CD4-positive, alpha-beta memory T cell (primary cell): ENCODE measurements at regions not wholly inside any gene's neighbourhood (a gene's known extent, or its start where the extent isn't known, plus 50 kb on each side); places are given as distances from the start of the nearest gene placed in this dataset.

Source experiments
- CTCF ChIA-PET: fragments of 350-600 bp; sonication (Branson Sonifier 250); formaldehyde crosslinking; loops from one replicate; lab custom pipeline; 2021; ENCODE audit warnings: inconsistent platforms; ENCODE audit not compliant: partially characterized antibody; lab: Charles Lee
- POLR2A ChIA-PET: fragments of 350-600 bp; sonication (Branson Sonifier 250); formaldehyde crosslinking; loops from one replicate; lab custom pipeline; 2021; ENCODE audit not compliant: partially characterized antibody; lab: Charles Lee
- DNase-seq, 5 donors: peaks; one replicate each; pipeline versions ENCODE4 v3.0.0 to v3.0.0-alpha.2; 2020 to 2022; ENCODE audit warnings: mixed read lengths in 1 of 5
- H3K27ac ChIP-seq: one replicate; pipeline ENCODE4 v1.7.0; 2013; ENCODE audit warnings: low read depth, low read length
- H3K27me3 ChIP-seq: 2 replicates; pipeline ENCODE4 v1.7.0; 2013; ENCODE audit warnings: mild to moderate bottlenecking, low read length, moderate library complexity; ENCODE audit not compliant: insufficient read depth
- H3K36me3 ChIP-seq: 2 replicates; pipeline ENCODE4 v1.7.0; 2013; ENCODE audit warnings: mild to moderate bottlenecking, low read length, moderate library complexity; ENCODE audit not compliant: insufficient read depth
- H3K4me1 ChIP-seq: 2 replicates; pipeline ENCODE4 v1.7.0; 2013; ENCODE audit warnings: mild to moderate bottlenecking, low read length, moderate library complexity; ENCODE audit not compliant: insufficient read depth
- H3K4me3 ChIP-seq, 2 donors: one replicate each; pipeline ENCODE4 v1.7.0; 2013; ENCODE audit warnings: low read length in 2 of 2, mild to moderate bottlenecking in 1 of 2
- H3K9me3 ChIP-seq, 2 donors: one replicate each; pipeline ENCODE4 v1.7.0; 2013; ENCODE audit warnings: low read length in 2 of 2, control low read depth in 1 of 2; ENCODE audit not compliant: control insufficient read depth in 1 of 2
- H3K27ac Mint-ChIP-seq, 7 donors: one replicate each; pipeline ENCODE4 v1.8.0; 2020 to 2021; ENCODE audit warnings: mixed read lengths in 7 of 7, mild to moderate bottlenecking in 6 of 7, inconsistent platforms in 3 of 7, moderate library complexity in 3 of 7
- H3K27me3 Mint-ChIP-seq, 2 donors: one replicate each; pipeline ENCODE4 v1.8.0; 2020 to 2021; ENCODE audit warnings: mixed read lengths in 2 of 2
- H3K36me3 Mint-ChIP-seq, 2 donors: one replicate each; pipeline ENCODE4 v1.8.0; 2020 to 2021; ENCODE audit warnings: mixed read lengths in 2 of 2, inconsistent platforms in 1 of 2, mild to moderate bottlenecking in 1 of 2
- H3K4me1 Mint-ChIP-seq, 4 donors: one replicate each; pipeline ENCODE4 v1.8.0; 2020 to 2021; ENCODE audit warnings: mixed read lengths in 4 of 4, mild to moderate bottlenecking in 1 of 4
- H3K4me3 Mint-ChIP-seq, 8 donors: one replicate each; pipeline ENCODE4 v1.8.0; 2020 to 2021; ENCODE audit warnings: mixed read lengths in 8 of 8, mild to moderate bottlenecking in 7 of 8, moderate library complexity in 6 of 8, inconsistent platforms in 3 of 8
- H3K9me3 Mint-ChIP-seq, 8 donors: one replicate each; pipeline ENCODE4 v1.8.0; 2020 to 2021; ENCODE audit warnings: mixed read lengths in 8 of 8, mild to moderate bottlenecking in 5 of 8, inconsistent platforms in 3 of 8, moderate library complexity in 1 of 8
- intact Hi-C: fragments of 100-400 bp; cut with micrococcal nuclease; formaldehyde crosslinking; loops from one replicate; pipeline ENCODE4 v1.15.1; 2023

- peaks cover 3 to 4% of the 10 kb centered on the region in 2 donors for H3K27me3 Mint-ChIP-seq
- H3K4me1 Mint-ChIP-seq, result no peaks in the 10 kb centered on the region
- no peak overlapping the region for H3K27ac ChIP-seq
- no peaks in the 10 kb centered on the region for H3K36me3 Mint-ChIP-seq
- POLR2A ChIA-PET, result no interaction called here
- CTCF ChIA-PET, result no interaction called here
- no peaks in the 10 kb centered on the region for H3K27me3 ChIP-seq
- intact Hi-C loops, result no loop called here
- no peaks in the 10 kb centered on the region for H3K4me1 ChIP-seq
- no peak overlapping the region for H3K4me3 ChIP-seq
- DNase-seq, result no peak
- H3K9me3 Mint-ChIP-seq, result peaks cover 0 to 5% (median 2%) of the 10 kb centered on the region in 8 donors
- H3K4me3 Mint-ChIP-seq, result no peak overlapping the region
- no peaks in the 10 kb centered on the region for H3K9me3 ChIP-seq
- H3K36me3 ChIP-seq, result no peaks in the 10 kb centered on the region
- H3K27ac Mint-ChIP-seq, result no peak overlapping the region
Observed at GRCh38 chr3:194951931-194952582, 266.4 kb downstream of the FAM43A start.

- H3K27ac ChIP-seq, result no peak overlapping the region
- no peaks in the 10 kb centered on the region for H3K4me1 Mint-ChIP-seq
- DNase-seq, result no peak
- POLR2A ChIA-PET, result no interaction called here
- peaks cover 0 to 5% (median 1%) of the 10 kb centered on the region in 8 donors for H3K9me3 Mint-ChIP-seq
- no peak overlapping the region for H3K27ac Mint-ChIP-seq
- no peaks in the 10 kb centered on the region for H3K9me3 ChIP-seq
- H3K27me3 Mint-ChIP-seq, result peaks cover 4% of the 10 kb centered on the region in 2 donors
- H3K27me3 ChIP-seq, result no peaks in the 10 kb centered on the region
- no peak overlapping the region for H3K4me3 Mint-ChIP-seq
- CTCF ChIA-PET, result no interaction called here
- H3K36me3 Mint-ChIP-seq, result no peaks in the 10 kb centered on the region
- intact Hi-C loops, result no loop called here
- no peak overlapping the region for H3K4me3 ChIP-seq
- no peaks in the 10 kb centered on the region for H3K36me3 ChIP-seq
- no peaks in the 10 kb centered on the region for H3K4me1 ChIP-seq
Observed at GRCh38 chr3:194952841-194953241, 267.2 kb downstream of the FAM43A start.

GRCh38 chr3:194953291-194953690, 267.6 kb downstream of the FAM43A start:
- Mint-ChIP-seq H3K9me3 (peaks cover 0 to 5% (median 0%) of the 10 kb centered on the region in 8 donors), H3K4me3 (no peak overlapping the region), H3K27ac (peak overlapping the region in 1 of 7 donors; percentile 13), H3K36me3 (no peaks in the 10 kb centered on the region), H3K27me3 (peaks cover 4% of the 10 kb centered on the region in 2 donors), H3K4me1 (no peaks in the 10 kb centered on the region)
- Histone ChIP-seq H3K27me3 (no peaks in the 10 kb centered on the region), H3K4me1 (no peaks in the 10 kb centered on the region), H3K36me3 (no peaks in the 10 kb centered on the region), H3K9me3 (no peaks in the 10 kb centered on the region), H3K4me3 (no peak overlapping the region), H3K27ac (no peak overlapping the region)
- ChIA-PET CTCF (interaction anchor here (1.0 kb wide), 1 partner anchor 270 kb away, joined by 4 read pairs; no protein-coding TSS in a partner anchor), POLR2A (no interaction called here)
- no peak for DNase-seq
- intact Hi-C loops, result no loop called here

- Mint-ChIP-seq H3K4me3 (no peak overlapping the region), H3K4me1 (no peaks in the 10 kb centered on the region), H3K36me3 (no peaks in the 10 kb centered on the region), H3K27me3 (peaks cover 6 to 8% of the 10 kb centered on the region in 2 donors), H3K9me3 (no peaks in the 10 kb centered on the region), H3K27ac (no peak overlapping the region)
- DNase-seq, result no peak
- Histone ChIP-seq H3K4me1 (no peaks in the 10 kb centered on the region), H3K27ac (no peak overlapping the region), H3K9me3 (no peaks in the 10 kb centered on the region), H3K4me3 (no peak overlapping the region), H3K36me3 (no peaks in the 10 kb centered on the region), H3K27me3 (no peaks in the 10 kb centered on the region)
- POLR2A ChIA-PET, result no interaction called here
- intact Hi-C loops, result no loop called here
- CTCF ChIA-PET, result no interaction called here
Observed at GRCh38 chr3:194955546-194955945, 269.9 kb downstream of the FAM43A start.

GRCh38 chr3:194955979-194956696, 270.5 kb downstream of the FAM43A start:
- intact Hi-C loops, result no loop called here
- no peaks in the 10 kb centered on the region for H3K36me3 ChIP-seq
- no peak for DNase-seq
- H3K27me3 ChIP-seq, result no peaks in the 10 kb centered on the region
- CTCF ChIA-PET, result no interaction called here
- H3K4me3 Mint-ChIP-seq, result peak overlapping the region in 1 of 8 donors; percentile 18
- no peak overlapping the region for H3K27ac Mint-ChIP-seq
- no peak overlapping the region for H3K4me3 ChIP-seq
- H3K4me1 ChIP-seq, result no peaks in the 10 kb centered on the region
- POLR2A ChIA-PET, result no interaction called here
- no peaks in the 10 kb centered on the region for H3K4me1 Mint-ChIP-seq
- H3K9me3 ChIP-seq, result no peaks in the 10 kb centered on the region
- no peak overlapping the region for H3K27ac ChIP-seq
- peaks cover 6 to 8% of the 10 kb centered on the region in 2 donors for H3K27me3 Mint-ChIP-seq
- H3K9me3 Mint-ChIP-seq, result no peaks in the 10 kb centered on the region
- H3K36me3 Mint-ChIP-seq, result no peaks in the 10 kb centered on the region

GRCh38 chr3:194956697-194957396, 271.2 kb downstream of the FAM43A start:
- H3K4me1 ChIP-seq, result no peaks in the 10 kb centered on the region
- POLR2A ChIA-PET, result no interaction called here
- H3K27ac ChIP-seq, result no peak overlapping the region
- CTCF ChIA-PET, result no interaction called here
- intact Hi-C loops, result no loop called here
- Mint-ChIP-seq H3K36me3 (no peaks in the 10 kb centered on the region), H3K27ac (no peak overlapping the region), H3K4me3 (no peak overlapping the region), H3K4me1 (no peaks in the 10 kb centered on the region), H3K27me3 (peaks cover 6 to 8% of the 10 kb centered on the region in 2 donors), H3K9me3 (no peaks in the 10 kb centered on the region)
- DNase-seq, result no peak
- no peaks in the 10 kb centered on the region for H3K27me3 ChIP-seq
- no peaks in the 10 kb centered on the region for H3K36me3 ChIP-seq
- no peaks in the 10 kb centered on the region for H3K9me3 ChIP-seq
- no peak overlapping the region for H3K4me3 ChIP-seq

- no peaks in the 10 kb centered on the region for H3K36me3 Mint-ChIP-seq
- no peaks in the 10 kb centered on the region for H3K36me3 ChIP-seq
- intact Hi-C loops, result no loop called here
- peaks cover 6 to 8% of the 10 kb centered on the region in 2 donors for H3K27me3 Mint-ChIP-seq
- H3K27ac Mint-ChIP-seq, result no peak overlapping the region
- no peak overlapping the region for H3K4me3 ChIP-seq
- H3K9me3 Mint-ChIP-seq, result no peaks in the 10 kb centered on the region
- no peak overlapping the region for H3K27ac ChIP-seq
- POLR2A ChIA-PET, result no interaction called here
- H3K4me1 Mint-ChIP-seq, result no peaks in the 10 kb centered on the region
- no peaks in the 10 kb centered on the region for H3K27me3 ChIP-seq
- no peak for DNase-seq
- CTCF ChIA-PET, result no interaction called here
- H3K9me3 ChIP-seq, result no peaks in the 10 kb centered on the region
- no peak overlapping the region for H3K4me3 Mint-ChIP-seq
- H3K4me1 ChIP-seq, result no peaks in the 10 kb centered on the region
Observed at GRCh38 chr3:194957743-194958240, 272.1 kb downstream of the FAM43A start.
